ENCODE measurements at regions not wholly inside any gene's neighbourhood (a gene's known extent, or its start where the extent isn't known, plus 50 kb on each side); places are given as distances from the start of the nearest gene placed in this dataset.

DNA sequence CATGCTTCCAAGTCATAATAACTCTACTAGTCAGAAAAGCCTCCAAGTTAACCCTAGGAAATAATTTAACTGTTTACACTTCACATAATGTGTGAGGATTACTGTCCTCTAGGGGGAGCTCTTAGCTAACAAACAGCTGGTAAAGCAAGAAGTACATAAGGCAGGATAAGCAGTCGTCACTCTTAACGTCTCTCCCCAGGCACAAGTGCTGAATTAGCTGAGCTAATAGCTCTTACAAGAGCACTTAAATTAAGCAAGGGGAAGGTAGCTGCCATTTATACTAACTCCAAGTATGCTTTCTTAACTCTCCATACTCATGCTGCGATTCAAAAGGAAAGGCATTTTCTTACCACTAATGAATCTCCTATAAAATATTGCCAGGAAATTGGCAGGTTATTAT, 79.3 kb upstream of the TSPAN11 start:
- Histone ChIP-seq H3K36me3 (ENCODE audit: control insufficient read depth in 2 of 2, insufficient read depth in 2 of 2, low read length in 2 of 2) (no peaks in the 10 kb centered on the region), H3K9me3 (ENCODE audit: control insufficient read depth in 2 of 2, low read length in 2 of 2) (no peaks in the 10 kb centered on the region), H3K9ac (ENCODE audit: low read length in 2 of 2) (no peak overlapping the region), H3K4me1 (ENCODE audit: control insufficient read depth, insufficient read depth, low read length) (peaks cover 2% of the 10 kb centered on the region), H3K27me3 (ENCODE audit: control insufficient read depth in 1 of 2, insufficient read depth in 2 of 2, low read length in 2 of 2) (peaks cover 0 to 3% of the 10 kb centered on the region in 2 donors), H3K27ac (ENCODE audit: low read length) (no peak overlapping the region), H3K4me3 (ENCODE audit: low read length in 2 of 2) (no peak overlapping the region)

DNA sequence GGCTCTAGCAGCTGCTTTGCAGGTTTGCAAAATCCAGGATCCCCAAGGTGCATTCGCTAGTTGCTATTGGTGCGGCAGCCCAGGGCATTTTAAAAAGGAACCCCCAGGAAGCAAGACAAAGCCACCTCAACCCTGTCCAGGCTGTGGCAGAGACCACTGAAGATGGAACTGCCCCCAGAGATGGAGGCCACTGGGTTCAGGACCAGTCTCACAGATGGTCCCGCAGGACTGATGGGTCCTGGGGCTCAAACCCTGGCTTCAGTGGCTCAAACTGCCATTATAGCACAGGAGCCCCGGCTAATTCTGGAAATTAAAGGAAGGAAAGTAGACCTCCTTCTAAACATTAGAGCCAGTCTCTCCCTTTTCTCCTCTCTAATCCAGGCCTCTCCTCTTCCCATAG, 79.8 kb upstream of the TSPAN11 start:
- Histone ChIP-seq H3K4me3 (ENCODE audit: low read length in 2 of 2) (no peak overlapping the region), H3K9me3 (ENCODE audit: control insufficient read depth in 2 of 2, low read length in 2 of 2) (no peaks in the 10 kb centered on the region), H3K4me1 (ENCODE audit: control insufficient read depth, insufficient read depth, low read length) (peaks cover 2% of the 10 kb centered on the region), H3K9ac (ENCODE audit: low read length in 2 of 2) (no peak overlapping the region), H3K27ac (ENCODE audit: low read length) (no peak overlapping the region), H3K36me3 (ENCODE audit: control insufficient read depth in 2 of 2, insufficient read depth in 2 of 2, low read length in 2 of 2) (no peaks in the 10 kb centered on the region), H3K27me3 (ENCODE audit: control insufficient read depth in 1 of 2, insufficient read depth in 2 of 2, low read length in 2 of 2) (peaks cover 0 to 3% of the 10 kb centered on the region in 2 donors)

DNA sequence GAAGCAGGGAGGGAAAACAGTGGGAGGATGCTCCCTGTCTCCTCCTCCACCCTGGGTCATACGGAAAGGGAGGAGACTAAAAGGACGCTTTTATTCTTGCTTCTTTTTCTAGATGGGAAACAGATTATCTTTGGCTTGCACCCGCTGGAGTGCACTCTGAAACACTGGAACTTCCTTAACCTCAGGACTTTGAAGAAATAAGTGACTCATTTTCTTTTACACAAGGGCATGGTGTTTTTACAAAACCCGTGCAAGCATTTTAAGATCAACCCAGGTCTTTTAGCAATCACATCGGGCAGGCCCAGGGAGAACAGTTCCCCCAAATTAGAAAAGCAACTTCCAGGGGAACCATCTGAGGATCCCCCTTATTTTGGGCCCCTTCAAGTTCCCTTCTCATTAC, 80.9 kb upstream of the TSPAN11 start:
- Histone ChIP-seq H3K27me3 (ENCODE audit: control insufficient read depth in 1 of 2, insufficient read depth in 2 of 2, low read length in 2 of 2) (peaks cover 0 to 3% of the 10 kb centered on the region in 2 donors), H3K36me3 (ENCODE audit: control insufficient read depth in 2 of 2, insufficient read depth in 2 of 2, low read length in 2 of 2) (no peaks in the 10 kb centered on the region), H3K27ac (ENCODE audit: low read length) (no peak overlapping the region), H3K9ac (ENCODE audit: low read length in 2 of 2) (no peak overlapping the region), H3K4me3 (ENCODE audit: low read length in 2 of 2) (no peak overlapping the region), H3K9me3 (ENCODE audit: control insufficient read depth in 2 of 2, low read length in 2 of 2) (no peaks in the 10 kb centered on the region), H3K4me1 (ENCODE audit: control insufficient read depth, insufficient read depth, low read length) (no peaks in the 10 kb centered on the region)

DNA sequence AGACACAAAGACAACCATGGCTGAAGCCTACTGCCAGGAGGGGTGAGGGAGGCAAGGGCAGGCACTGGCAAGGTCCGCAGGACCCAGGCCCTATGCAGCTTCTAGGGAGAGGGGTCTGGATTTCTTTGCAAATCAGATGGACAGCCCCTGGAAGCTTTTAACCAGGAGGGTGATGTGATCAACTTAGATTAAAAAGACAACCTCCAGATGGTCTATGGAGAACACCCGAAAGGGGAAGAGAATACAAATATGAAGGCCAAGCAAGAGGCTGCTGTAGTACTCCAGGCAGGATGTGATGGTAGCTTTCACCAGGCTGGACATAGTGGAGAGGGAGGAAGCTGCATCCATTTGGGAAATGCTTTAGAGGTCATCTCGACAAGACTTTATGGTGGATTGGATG, 83.3 kb upstream of the TSPAN11 start:
- H3K9me3 ChIP-seq (ENCODE audit: control insufficient read depth in 2 of 2, low read length in 2 of 2): no peaks in the 10 kb centered on the region
- H3K9ac ChIP-seq (ENCODE audit: low read length in 2 of 2): no peak overlapping the region

DNA sequence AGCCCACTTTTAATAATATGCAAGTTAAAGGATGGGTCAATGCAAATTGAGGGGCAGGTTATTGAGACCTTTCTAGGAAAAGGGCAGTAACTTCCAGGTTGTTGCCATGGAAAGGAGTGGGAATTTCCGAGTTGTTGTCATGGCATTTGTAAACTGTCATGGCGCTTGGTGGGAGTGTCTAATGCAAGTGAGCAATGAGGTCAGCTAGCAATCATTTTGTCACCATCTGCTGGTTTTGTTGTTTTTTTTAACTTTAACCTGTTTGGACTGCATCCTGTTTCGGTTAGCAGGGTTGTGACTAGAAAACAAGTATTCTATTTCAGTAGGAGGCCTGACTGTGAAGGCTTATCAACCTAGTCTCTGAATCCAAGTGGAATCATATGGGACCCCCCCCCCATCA, 85.8 kb upstream of the TSPAN11 start:
- no peaks in the 10 kb centered on the region for H3K4me1 ChIP-seq (ENCODE audit: control insufficient read depth, insufficient read depth, low read length)

More for the DNA sequence above, 83.3 kb upstream of the TSPAN11 start:
- H3K27ac ChIP-seq (ENCODE audit: low read length): no peak overlapping the region
- H3K27me3 ChIP-seq (ENCODE audit: control insufficient read depth in 1 of 2, insufficient read depth in 2 of 2, low read length in 2 of 2): peaks cover 0 to 3% of the 10 kb centered on the region in 2 donors
- no peaks in the 10 kb centered on the region for H3K4me1 ChIP-seq (ENCODE audit: control insufficient read depth, insufficient read depth, low read length)
- no peak overlapping the region for H3K4me3 ChIP-seq (ENCODE audit: low read length in 2 of 2)
- H3K36me3 ChIP-seq (ENCODE audit: control insufficient read depth in 2 of 2, insufficient read depth in 2 of 2, low read length in 2 of 2): no peaks in the 10 kb centered on the region

DNA sequence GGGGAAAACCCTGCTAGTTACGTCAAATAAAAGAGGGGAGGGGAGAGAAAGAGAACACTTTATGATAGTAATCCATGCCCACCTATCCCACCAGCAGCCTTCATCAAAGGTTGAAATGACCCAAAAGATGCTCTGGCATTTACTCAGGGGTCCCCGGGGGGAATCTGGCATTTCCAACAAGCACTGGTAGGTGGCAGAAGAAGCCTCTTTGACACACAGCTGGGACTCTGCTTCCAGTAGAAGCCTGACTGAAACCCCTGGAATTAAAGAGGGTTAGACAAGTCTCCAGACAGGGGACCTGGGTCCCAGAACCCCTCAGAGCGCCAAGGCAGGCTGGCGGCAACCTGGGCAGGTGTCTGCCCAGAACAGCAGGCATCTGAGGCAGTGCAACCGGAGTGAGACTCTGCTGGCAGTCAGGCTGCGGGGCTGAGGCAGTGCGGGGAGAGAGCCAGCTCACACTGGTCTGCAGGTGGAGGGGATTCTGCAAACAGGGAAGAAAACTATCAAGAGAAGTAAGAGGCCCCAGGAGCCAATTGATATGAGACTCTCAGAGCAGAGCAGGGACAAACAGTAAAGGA, 85.0 kb upstream of the CAPRIN2 start:
- Histone ChIP-seq H3K9me3 (ENCODE audit: control insufficient read depth in 2 of 2, low read length in 2 of 2) (no peaks in the 10 kb centered on the region), H3K4me1 (ENCODE audit: control insufficient read depth, insufficient read depth, low read length) (no peaks in the 10 kb centered on the region), H3K36me3 (ENCODE audit: control insufficient read depth in 2 of 2, insufficient read depth in 2 of 2, low read length in 2 of 2) (no peaks in the 10 kb centered on the region), H3K9ac (ENCODE audit: low read length in 2 of 2) (no peak overlapping the region), H3K4me3 (ENCODE audit: low read length in 2 of 2) (no peak overlapping the region), H3K27ac (ENCODE audit: low read length) (no peak overlapping the region), H3K27me3 (ENCODE audit: control insufficient read depth in 1 of 2, insufficient read depth in 2 of 2, low read length in 2 of 2) (peaks cover 0 to 11% of the 10 kb centered on the region in 2 donors)

More for the DNA sequence above, 85.8 kb upstream of the TSPAN11 start:
- Histone ChIP-seq H3K27ac (ENCODE audit: low read length) (no peak overlapping the region), H3K9ac (ENCODE audit: low read length in 2 of 2) (no peak overlapping the region), H3K9me3 (ENCODE audit: control insufficient read depth in 2 of 2, low read length in 2 of 2) (no peaks in the 10 kb centered on the region), H3K4me3 (ENCODE audit: low read length in 2 of 2) (no peak overlapping the region), H3K27me3 (ENCODE audit: control insufficient read depth in 1 of 2, insufficient read depth in 2 of 2, low read length in 2 of 2) (peaks cover 0 to 8% of the 10 kb centered on the region in 2 donors), H3K36me3 (ENCODE audit: control insufficient read depth in 2 of 2, insufficient read depth in 2 of 2, low read length in 2 of 2) (no peaks in the 10 kb centered on the region)

DNA sequence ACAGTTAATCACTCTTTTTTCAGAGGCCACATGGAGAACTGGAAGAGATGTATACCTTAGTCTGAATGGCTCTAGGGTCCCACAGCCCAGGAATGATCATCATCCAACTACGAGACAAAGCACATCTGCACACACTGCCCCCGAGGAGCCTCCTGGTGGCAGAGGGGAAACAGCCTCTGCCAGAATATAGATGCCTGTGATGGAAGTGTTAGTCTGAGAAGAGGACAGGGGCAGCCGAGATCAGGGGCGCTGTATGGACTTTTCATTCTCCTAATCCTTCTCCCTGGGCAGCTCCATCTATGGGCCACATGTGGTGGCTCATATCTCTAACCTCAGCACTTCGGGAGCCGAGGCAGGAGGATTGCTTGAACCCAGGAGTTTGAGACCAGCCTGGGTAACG, 82.8 kb upstream of the CAPRIN2 start:
- H3K27ac ChIP-seq (ENCODE audit: low read length): no peak overlapping the region
- H3K27me3 ChIP-seq (ENCODE audit: control insufficient read depth in 1 of 2, insufficient read depth in 2 of 2, low read length in 2 of 2): peaks cover 0 to 14% of the 10 kb centered on the region in 2 donors
- H3K9me3 ChIP-seq (ENCODE audit: control insufficient read depth in 2 of 2, low read length in 2 of 2): no peaks in the 10 kb centered on the region
- no peak overlapping the region for H3K9ac ChIP-seq (ENCODE audit: low read length in 2 of 2)
- no peaks in the 10 kb centered on the region for H3K36me3 ChIP-seq (ENCODE audit: control insufficient read depth in 2 of 2, insufficient read depth in 2 of 2, low read length in 2 of 2)
- H3K4me3 ChIP-seq (ENCODE audit: low read length in 2 of 2): no peak overlapping the region
- no peaks in the 10 kb centered on the region for H3K4me1 ChIP-seq (ENCODE audit: control insufficient read depth, insufficient read depth, low read length)

DNA sequence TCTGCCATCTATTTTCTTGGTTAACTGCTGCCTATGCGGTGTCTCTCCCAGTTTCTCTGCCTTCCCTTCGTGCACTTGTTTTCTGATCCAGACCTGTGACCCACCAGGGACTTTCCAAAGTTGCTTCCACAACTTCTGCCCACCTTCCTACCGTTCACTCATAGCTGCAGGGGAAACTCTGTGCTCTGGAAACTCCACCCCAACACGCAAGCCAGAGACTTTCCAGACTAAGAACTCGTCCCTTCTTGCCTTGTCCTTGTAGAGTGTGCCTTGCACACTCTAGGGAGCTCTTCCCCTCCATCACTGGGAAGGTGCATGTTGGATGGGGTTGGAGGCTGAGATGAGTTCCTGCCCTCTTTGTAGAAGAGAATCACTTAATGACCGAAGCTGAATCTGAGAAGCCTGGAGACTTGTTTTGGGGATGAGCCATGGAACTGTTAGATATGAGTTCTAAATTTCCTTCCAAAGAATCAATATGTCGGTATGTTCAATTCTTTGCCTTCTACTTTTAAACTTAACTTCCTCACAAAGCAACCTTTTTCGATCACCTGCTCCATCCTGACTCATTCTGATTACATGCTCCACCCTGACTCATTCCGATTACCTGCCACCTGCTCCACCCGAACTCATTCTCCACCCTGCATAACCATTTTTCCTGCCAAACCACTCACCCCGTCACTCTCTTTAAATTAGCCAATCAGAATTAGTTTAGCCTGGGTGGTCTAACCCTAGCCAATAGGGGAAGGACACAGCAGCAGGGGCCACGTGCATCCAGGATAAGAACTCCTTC, 82.1 kb upstream of the CAPRIN2 start:
- Histone ChIP-seq H3K27ac (ENCODE audit: low read length) (no peak overlapping the region), H3K36me3 (ENCODE audit: control insufficient read depth in 2 of 2, insufficient read depth in 2 of 2, low read length in 2 of 2) (no peaks in the 10 kb centered on the region), H3K9ac (ENCODE audit: low read length in 2 of 2) (no peak overlapping the region), H3K4me1 (ENCODE audit: control insufficient read depth, insufficient read depth, low read length) (no peaks in the 10 kb centered on the region), H3K4me3 (ENCODE audit: low read length in 2 of 2) (no peak overlapping the region), H3K27me3 (ENCODE audit: control insufficient read depth in 1 of 2, insufficient read depth in 2 of 2, low read length in 2 of 2) (peaks cover 0 to 14% of the 10 kb centered on the region in 2 donors), H3K9me3 (ENCODE audit: control insufficient read depth in 2 of 2, low read length in 2 of 2) (no peaks in the 10 kb centered on the region)

DNA sequence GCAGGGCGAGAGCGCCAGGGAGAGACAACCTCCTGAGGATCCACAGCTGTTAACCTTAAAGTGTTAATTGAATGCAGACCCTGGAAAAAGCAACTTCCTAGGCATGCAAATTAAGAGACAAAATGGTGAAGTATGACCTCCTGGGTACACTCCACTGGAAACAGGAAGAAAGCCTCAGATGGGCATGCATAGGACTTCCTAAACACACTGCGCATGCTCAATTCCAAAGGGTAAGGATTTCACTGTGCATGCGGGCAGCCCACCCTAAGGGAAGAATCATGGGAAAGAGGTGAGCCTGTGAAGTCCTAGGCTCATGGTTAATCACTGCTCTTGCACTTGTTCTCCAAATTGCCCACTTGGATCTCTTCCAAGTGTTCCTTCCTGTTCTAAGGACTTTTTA, 80.5 kb upstream of the CAPRIN2 start:
- no peaks in the 10 kb centered on the region for H3K9me3 ChIP-seq (ENCODE audit: control insufficient read depth in 2 of 2, low read length in 2 of 2)
- no peaks in the 10 kb centered on the region for H3K4me1 ChIP-seq (ENCODE audit: control insufficient read depth, insufficient read depth, low read length)
- no peaks in the 10 kb centered on the region for H3K36me3 ChIP-seq (ENCODE audit: control insufficient read depth in 2 of 2, insufficient read depth in 2 of 2, low read length in 2 of 2)
- peaks cover 0 to 16% of the 10 kb centered on the region in 2 donors for H3K27me3 ChIP-seq (ENCODE audit: control insufficient read depth in 1 of 2, insufficient read depth in 2 of 2, low read length in 2 of 2)
- H3K27ac ChIP-seq (ENCODE audit: low read length): no peak overlapping the region
- no peak overlapping the region for H3K9ac ChIP-seq (ENCODE audit: low read length in 2 of 2)
- no peak overlapping the region for H3K4me3 ChIP-seq (ENCODE audit: low read length in 2 of 2)

DNA sequence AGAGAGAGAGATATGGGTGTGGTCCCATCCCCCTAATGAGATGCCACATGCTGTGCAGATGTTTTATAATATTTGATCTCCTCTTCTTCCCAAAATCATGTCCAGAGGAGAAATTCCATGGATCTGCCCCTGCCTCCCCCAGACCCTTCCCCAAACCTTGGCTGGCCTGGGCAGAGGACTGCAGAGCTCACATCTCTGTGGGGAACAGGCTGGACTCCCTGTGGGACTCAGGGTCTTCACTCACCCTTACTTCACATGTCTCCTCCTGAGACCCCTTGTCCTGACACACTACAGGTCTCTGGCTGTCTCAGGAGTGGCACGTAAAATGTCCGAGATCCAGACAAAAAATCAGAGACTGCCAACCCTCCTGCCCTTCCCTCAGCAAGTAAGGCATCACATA, 76.0 kb upstream of the CAPRIN2 start:
- no peaks in the 10 kb centered on the region for H3K36me3 ChIP-seq (ENCODE audit: control insufficient read depth in 2 of 2, insufficient read depth in 2 of 2, low read length in 2 of 2)
- H3K27ac ChIP-seq (ENCODE audit: low read length): no peak overlapping the region
- peaks cover 0 to 12% of the 10 kb centered on the region in 2 donors for H3K27me3 ChIP-seq (ENCODE audit: control insufficient read depth in 1 of 2, insufficient read depth in 2 of 2, low read length in 2 of 2)
- no peaks in the 10 kb centered on the region for H3K4me1 ChIP-seq (ENCODE audit: control insufficient read depth, insufficient read depth, low read length)
- H3K4me3 ChIP-seq (ENCODE audit: low read length in 2 of 2): no peak overlapping the region
- H3K9me3 ChIP-seq (ENCODE audit: control insufficient read depth in 2 of 2, low read length in 2 of 2): no peaks in the 10 kb centered on the region
- no peak overlapping the region for H3K9ac ChIP-seq (ENCODE audit: low read length in 2 of 2)

DNA sequence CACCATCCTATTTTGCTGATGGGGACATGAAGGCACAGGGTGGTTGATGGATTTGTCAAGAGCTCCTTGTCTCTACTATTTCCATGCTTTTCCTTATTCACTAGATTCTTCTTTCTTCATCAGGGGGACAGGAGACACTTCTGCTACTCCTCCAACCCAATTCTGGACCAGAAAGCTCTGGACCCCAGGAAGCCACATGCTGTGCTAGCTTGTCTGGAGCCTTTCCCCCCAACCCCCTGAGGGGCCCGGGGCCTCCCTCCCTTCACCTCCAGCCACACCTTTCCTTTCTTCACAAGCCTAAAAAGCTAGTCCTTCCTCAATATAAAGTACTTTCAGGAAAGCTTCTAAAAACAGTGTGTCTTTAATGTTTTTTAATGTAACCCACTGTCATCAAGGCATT, 75.1 kb upstream of the CAPRIN2 start:
- no peaks in the 10 kb centered on the region for H3K36me3 ChIP-seq (ENCODE audit: control insufficient read depth in 2 of 2, insufficient read depth in 2 of 2, low read length in 2 of 2)
- H3K9me3 ChIP-seq (ENCODE audit: control insufficient read depth in 2 of 2, low read length in 2 of 2): no peaks in the 10 kb centered on the region
- no peak overlapping the region for H3K9ac ChIP-seq (ENCODE audit: low read length in 2 of 2)
- H3K4me3 ChIP-seq (ENCODE audit: low read length in 2 of 2): no peak overlapping the region
- peaks cover 0 to 9% of the 10 kb centered on the region in 2 donors for H3K27me3 ChIP-seq (ENCODE audit: control insufficient read depth in 1 of 2, insufficient read depth in 2 of 2, low read length in 2 of 2)
- no peak overlapping the region for H3K27ac ChIP-seq (ENCODE audit: low read length)
- no peaks in the 10 kb centered on the region for H3K4me1 ChIP-seq (ENCODE audit: control insufficient read depth, insufficient read depth, low read length)
